Aorta (tissue), 5 donors: ENCODE measurements at regions not wholly inside any gene's neighbourhood (a gene's known extent, or its start where the extent isn't known, plus 50 kb on each side); places are given as distances from the start of the nearest gene placed in this dataset.
"Not testable (repeated sequence)": the region's sequence is repeated elsewhere in the genome, so short reads cannot be mapped to it uniquely, and the experiment has no call there.

Experiments used
- ATAC-seq: fragments of 200-7000 bp; cut with Tn5 transposase; one replicate; pipeline ENCODE4 v1.9.1; 2022; ENCODE audit warnings: moderate library complexity; ENCODE audit not compliant: low FRiP score
- DNase-seq, 2 donors: peaks; one replicate each; pipeline ENCODE4 v3.0.0-alpha.2; 2020
- H3K27ac ChIP-seq, 2 donors: one replicate each; pipeline ENCODE4 v1.5.1; 2013; ENCODE audit warnings: low read length in 2 of 2, mild to moderate bottlenecking in 2 of 2, moderate library complexity in 2 of 2, control low read depth in 1 of 2, inconsistent platforms in 1 of 2, low read depth in 1 of 2
- H3K27me3 ChIP-seq, 2 donors: one replicate each; pipeline ENCODE4 v1.6.1; 2013; ENCODE audit warnings: control low read depth in 1 of 2, low read length in 1 of 2, mild to moderate bottlenecking in 1 of 2, moderate library complexity in 1 of 2; ENCODE audit not compliant: insufficient read depth in 2 of 2, control insufficient read depth in 1 of 2
- H3K36me3 ChIP-seq, 2 donors: one replicate each; pipeline ENCODE4 v1.6.1; 2013; ENCODE audit warnings: control low read depth in 1 of 2, low read length in 1 of 2, mild to moderate bottlenecking in 1 of 2; ENCODE audit not compliant: insufficient read depth in 2 of 2, control insufficient read depth in 1 of 2
- H3K4me1 ChIP-seq, 2 donors: one replicate each; pipeline ENCODE4 v1.6.1; 2013; ENCODE audit warnings: low read length in 2 of 2, control low read depth in 1 of 2, mild to moderate bottlenecking in 1 of 2, moderate library complexity in 1 of 2; ENCODE audit not compliant: insufficient read depth in 2 of 2, control insufficient read depth in 1 of 2
- H3K4me3 ChIP-seq, 2 donors: one replicate each; pipeline ENCODE4 v1.5.1; 2013; ENCODE audit warnings: low read length in 2 of 2, control low read depth in 1 of 2, mild to moderate bottlenecking in 1 of 2
- H3K9me3 ChIP-seq: one replicate; pipeline ENCODE4 v1.6.1; 2013; ENCODE audit warnings: mild to moderate bottlenecking, low read length; ENCODE audit not compliant: control insufficient read depth
- WGBS, 2 donors: extraction: QIAGEN DNeasy Blood & Tissue Kit; methylation state at CpG; one replicate each; pipeline ENCODE4 v1.1.7; 2013; 5-methylcytosine and 5-hydroxymethylcytosine counted together
- intact Hi-C, 2 donors: fragments of 100-400 bp; cut with DNase I; formaldehyde crosslinking; loops; one replicate each; pipeline versions ENCODE4 v1.14.2 to v1.15.0; 2022
- donor health status: healthy with polysubstance abuse.
- donor health status: Bipolar disorder and iron deficiency.
- donor health status: DM: no; HTN: no; CAD: no.
- donor health status: DM: no; HTN: no; CAD: no.
- donor health status: DM: yes; HTN: yes; CAD: no.

GRCh38 chr3:78506061-78506460 lies 1261.7 kb downstream of the ROBO1 start:
- H3K27me3 ChIP-seq, result peaks cover 0 to 2% of the 10 kb centered on the region in 2 donors
- no peak for DNase-seq
- WGBS, 2 donors, result 72 to 90% methylated on average over 4 of the region's 4 CpGs
- H3K9me3 ChIP-seq, result no peaks in the 10 kb centered on the region
- intact Hi-C loops, result no loop called here
- no peaks in the 10 kb centered on the region for H3K4me1 ChIP-seq
- no peak overlapping the region for H3K4me3 ChIP-seq
- no peak for ATAC-seq
- H3K27ac ChIP-seq, result no peak overlapping the region
- H3K36me3 ChIP-seq, result no peaks in the 10 kb centered on the region

- intact Hi-C loops, result no loop called here
- Histone ChIP-seq H3K27ac (no peak overlapping the region), H3K4me1 (no peaks in the 10 kb centered on the region), H3K36me3 (no peaks in the 10 kb centered on the region), H3K27me3 (peaks cover 0 to 2% of the 10 kb centered on the region in 2 donors), H3K4me3 (no peak overlapping the region), H3K9me3 (no peaks in the 10 kb centered on the region)
- 53 to 55% methylated on average over 2 of the region's 2 CpGs for WGBS, 2 donors
- DNase-seq (no peak), ATAC-seq (no peak)
Measured at GRCh38 chr3:78506581-78507195, 1261.1 kb downstream of the ROBO1 start.

- WGBS, 2 donors, result 59 to 65% methylated on average over 6 of the region's 6 CpGs
- Histone ChIP-seq H3K36me3 (no peaks in the 10 kb centered on the region), H3K27me3 (peaks cover 0 to 2% of the 10 kb centered on the region in 2 donors), H3K4me3 (no peak overlapping the region), H3K4me1 (no peaks in the 10 kb centered on the region), H3K9me3 (no peaks in the 10 kb centered on the region), H3K27ac (no peak overlapping the region)
- intact Hi-C loops, result no loop called here
- ATAC-seq, result no peak
- DNase-seq, result no peak
Measured at GRCh38 chr3:78507196-78507984, 1260.4 kb downstream of the ROBO1 start.

GRCh38 chr3:78511840-78512239 lies 1256.0 kb downstream of the ROBO1 start:
- ATAC-seq (no peak), DNase-seq (no peak)
- Histone ChIP-seq H3K4me1 (no peaks in the 10 kb centered on the region), H3K9me3 (no peaks in the 10 kb centered on the region), H3K27me3 (peaks cover 0 to 2% of the 10 kb centered on the region in 2 donors), H3K36me3 (no peaks in the 10 kb centered on the region), H3K4me3 (no peak overlapping the region), H3K27ac (no peak overlapping the region)
- WGBS, 2 donors, result 68 to 74% methylated on average over 2 of the region's 2 CpGs
- intact Hi-C loops, result no loop called here

GRCh38 chr3:78512786-78513185 lies 1255.0 kb downstream of the ROBO1 start:
- H3K27ac ChIP-seq, H3K4me1 ChIP-seq, H3K27me3 ChIP-seq, intact Hi-C loops, H3K36me3 ChIP-seq, ATAC-seq, H3K4me3 ChIP-seq, H3K9me3 ChIP-seq, DNase-seq: not testable (repeated sequence)
- WGBS, 2 donors, result 82 to 83% methylated on average over 4 of the region's 4 CpGs

GRCh38 chr3:78516437-78516836 lies 1251.4 kb downstream of the ROBO1 start:
- Histone ChIP-seq H3K9me3 (no peaks in the 10 kb centered on the region), H3K4me1 (no peaks in the 10 kb centered on the region), H3K27ac (no peak overlapping the region), H3K36me3 (no peaks in the 10 kb centered on the region), H3K27me3 (no peaks in the 10 kb centered on the region), H3K4me3 (no peak overlapping the region)
- no peak for ATAC-seq
- DNase-seq, result no peak
- WGBS, 2 donors, result 93 to 97% methylated on average over 3 of the region's 3 CpGs
- intact Hi-C loops, result no loop called here

GRCh38 chr3:78516937-78517336 lies 1250.9 kb downstream of the ROBO1 start:
- H3K4me3 ChIP-seq, result no peak overlapping the region
- no peaks in the 10 kb centered on the region for H3K36me3 ChIP-seq
- DNase-seq (no peak), ATAC-seq (no peak)
- no peaks in the 10 kb centered on the region for H3K4me1 ChIP-seq
- no peak overlapping the region for H3K27ac ChIP-seq
- intact Hi-C loops, result no loop called here
- H3K27me3 ChIP-seq, result no peaks in the 10 kb centered on the region
- H3K9me3 ChIP-seq, result no peaks in the 10 kb centered on the region

- Histone ChIP-seq H3K9me3 (no peaks in the 10 kb centered on the region), H3K4me3 (no peak overlapping the region), H3K36me3 (no peaks in the 10 kb centered on the region), H3K27ac (no peak overlapping the region), H3K27me3 (no peaks in the 10 kb centered on the region), H3K4me1 (no peaks in the 10 kb centered on the region)
- 60 to 62% methylated on average over 1 of the region's 1 CpG for WGBS, 2 donors
- ATAC-seq (no peak), DNase-seq (no peak)
- intact Hi-C loops, result no loop called here
Measured at GRCh38 chr3:78517965-78518364, 1249.8 kb downstream of the ROBO1 start.

GRCh38 chr3:78519281-78519680 lies 1248.5 kb downstream of the ROBO1 start:
- Histone ChIP-seq H3K27me3 (no peaks in the 10 kb centered on the region), H3K4me1 (no peaks in the 10 kb centered on the region), H3K4me3 (no peak overlapping the region), H3K9me3 (no peaks in the 10 kb centered on the region), H3K27ac (peak overlapping the region in 1 of 2 donors; percentile 43), H3K36me3 (no peaks in the 10 kb centered on the region)
- DNase-seq (no peak), ATAC-seq (no peak)
- intact Hi-C loops, result no loop called here
- WGBS, 2 donors, result 0 to 9% methylated on average over 2 of the region's 2 CpGs
